Upper lobe of left lung (tissue), 6 donors: ENCODE measurements at regions not wholly inside any gene's neighbourhood (a gene's known extent, or its start where the extent isn't known, plus 50 kb on each side); places are given as distances from the start of the nearest gene placed in this dataset.

Source experiments
- ATAC-seq, 2 donors: fragments of 200-7000 bp; cut with Tn5 transposase; one replicate each; pipeline ENCODE4 v1.9.1; 2022; ENCODE audit warnings: mild to moderate bottlenecking in 2 of 2, moderate library complexity in 2 of 2; ENCODE audit not compliant: low FRiP score in 2 of 2
- DNase-seq, 2 donors: peaks; one replicate each; pipeline ENCODE4 v3.0.0-alpha.2; 2019 to 2020
- H3K27ac ChIP-seq, 4 donors: fragments of 200-600 bp; sonication (generic); one replicate each; pipeline ENCODE4 v1.5.1; 2016 to 2019
- H3K27me3 ChIP-seq, 4 donors: fragments of 200-600 bp; sonication (generic); one replicate each; pipeline ENCODE4 v1.5.1; 2017 to 2019
- H3K36me3 ChIP-seq, 4 donors: fragments of 200-600 bp; sonication (generic); one replicate each; pipeline ENCODE4 v1.5.1; 2016 to 2019
- H3K4me1 ChIP-seq, 4 donors: fragments of 200-600 bp; sonication (generic); one replicate each; pipeline ENCODE4 v1.5.1; 2018 to 2019
- H3K4me3 ChIP-seq, 4 donors: fragments of 200-600 bp; sonication (generic); one replicate each; pipeline ENCODE4 v1.5.1; 2017 to 2019; ENCODE audit warnings: mild to moderate bottlenecking in 2 of 4, moderate library complexity in 1 of 4
- H3K9me3 ChIP-seq, 4 donors: fragments of 200-600 bp; sonication (generic); one replicate each; pipeline ENCODE4 v1.5.1; 2018 to 2019
- EP300 ChIP-seq, 4 donors: sonication (generic); formaldehyde crosslinking; IDR thresholded peaks; one replicate each; pipeline ENCODE4 v1.5.1; 2017; ENCODE audit warnings: antibody characterized with exemption in 4 of 4, control low read depth in 2 of 4
- POLR2A ChIP-seq, 4 donors: fragments of 450-650 bp; IDR thresholded peaks; one replicate each; pipeline ENCODE4 v1.5.1; 2016 to 2017; ENCODE audit warnings: antibody characterized with exemption in 4 of 4, mild to moderate bottlenecking in 2 of 4
- POLR2AphosphoS5 ChIP-seq, 2 donors: sonication (generic); formaldehyde crosslinking; IDR thresholded peaks; one replicate each; pipeline ENCODE4 v1.5.1; 2017; ENCODE audit warnings: antibody characterized with exemption in 2 of 2
- WGBS, 2 donors: methylation state at CpG; one replicate each; pipeline ENCODE4 v1.1.5; 2017 to 2018; 5-methylcytosine and 5-hydroxymethylcytosine counted together
- TF ChIP-seq, protein P1 (sequence below), 6 experiments: fragments of 450-650 bp in 4 of 6; fragments of 200-600 bp in 2 of 6; sonication (generic) in 2 of 6; IDR thresholded peaks; one replicate each; pipeline ENCODE4 v1.5.1; 2016 to 2019; ENCODE audit warnings: antibody characterized with exemption in 6 of 6
- donor health status: DM: no; HTN: no; CAD: no; lungs with moderate emphysema.
- donor health status: DM: no; HTN: yes; CAD: no; lungs with severe emphysema.

DNA sequence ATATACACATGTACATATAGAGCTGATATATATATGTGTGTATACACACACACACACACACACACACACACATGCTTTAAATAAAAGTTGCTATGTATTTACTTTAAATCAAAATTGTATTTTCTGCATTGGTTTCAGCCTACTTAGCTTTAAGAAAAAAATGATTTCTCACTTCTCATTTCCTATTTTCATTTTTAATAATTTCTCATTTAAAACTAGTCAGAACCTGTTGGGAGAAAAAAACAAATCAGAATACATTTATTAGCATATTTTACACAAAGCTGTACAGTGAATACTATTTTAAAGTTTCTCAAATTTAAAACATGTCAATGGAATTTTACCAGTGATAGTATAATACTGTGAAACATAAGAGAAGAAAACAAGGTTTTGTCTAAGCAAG lies 681.8 kb downstream of the CENPC start:
- DNase-seq = no peak
- no peak for TF ChIP-seq POLR2A (IDR thresholded peaks at IDR 0.05)
- TF ChIP-seq EP300 (IDR thresholded peaks at IDR 0.05) = no peak
- TF ChIP-seq, protein P1, sequence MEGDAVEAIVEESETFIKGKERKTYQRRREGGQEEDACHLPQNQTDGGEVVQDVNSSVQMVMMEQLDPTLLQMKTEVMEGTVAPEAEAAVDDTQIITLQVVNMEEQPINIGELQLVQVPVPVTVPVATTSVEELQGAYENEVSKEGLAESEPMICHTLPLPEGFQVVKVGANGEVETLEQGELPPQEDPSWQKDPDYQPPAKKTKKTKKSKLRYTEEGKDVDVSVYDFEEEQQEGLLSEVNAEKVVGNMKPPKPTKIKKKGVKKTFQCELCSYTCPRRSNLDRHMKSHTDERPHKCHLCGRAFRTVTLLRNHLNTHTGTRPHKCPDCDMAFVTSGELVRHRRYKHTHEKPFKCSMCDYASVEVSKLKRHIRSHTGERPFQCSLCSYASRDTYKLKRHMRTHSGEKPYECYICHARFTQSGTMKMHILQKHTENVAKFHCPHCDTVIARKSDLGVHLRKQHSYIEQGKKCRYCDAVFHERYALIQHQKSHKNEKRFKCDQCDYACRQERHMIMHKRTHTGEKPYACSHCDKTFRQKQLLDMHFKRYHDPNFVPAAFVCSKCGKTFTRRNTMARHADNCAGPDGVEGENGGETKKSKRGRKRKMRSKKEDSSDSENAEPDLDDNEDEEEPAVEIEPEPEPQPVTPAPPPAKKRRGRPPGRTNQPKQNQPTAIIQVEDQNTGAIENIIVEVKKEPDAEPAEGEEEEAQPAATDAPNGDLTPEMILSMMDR (IDR thresholded peaks at IDR 0.05) = no peak
- TF ChIP-seq POLR2AphosphoS5 (IDR thresholded peaks at IDR 0.05) = no peak

DNA sequence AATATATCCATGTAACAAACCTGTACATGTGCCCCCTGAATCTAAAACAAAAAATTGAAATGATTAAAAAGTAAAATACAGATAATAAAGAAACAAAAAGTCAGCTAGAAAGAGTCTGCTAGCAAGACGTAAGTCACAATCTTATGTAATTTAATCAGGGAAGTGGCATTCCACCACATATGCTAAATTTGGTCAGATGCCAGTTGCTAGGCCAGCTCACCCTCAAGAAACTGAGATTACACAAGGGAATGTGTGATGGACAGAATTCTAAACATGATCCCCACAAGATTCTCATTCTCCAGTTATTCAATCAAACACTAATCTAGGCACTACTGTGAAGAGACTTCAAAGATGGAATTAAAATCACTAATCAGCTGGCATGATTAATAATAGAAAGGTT lies 689.3 kb downstream of the CENPC start:
- no peak for DNase-seq

More for the DNA sequence above, 681.8 kb downstream of the CENPC start:
- Histone ChIP-seq H3K36me3 (no peaks in the 10 kb centered on the region), H3K4me1 (no peaks in the 10 kb centered on the region), H3K27me3 (no peaks in the 10 kb centered on the region), H3K9me3 (no peaks in the 10 kb centered on the region), H3K4me3 (no peak overlapping the region), H3K27ac (no peak overlapping the region)
- ATAC-seq = no peak

DNA sequence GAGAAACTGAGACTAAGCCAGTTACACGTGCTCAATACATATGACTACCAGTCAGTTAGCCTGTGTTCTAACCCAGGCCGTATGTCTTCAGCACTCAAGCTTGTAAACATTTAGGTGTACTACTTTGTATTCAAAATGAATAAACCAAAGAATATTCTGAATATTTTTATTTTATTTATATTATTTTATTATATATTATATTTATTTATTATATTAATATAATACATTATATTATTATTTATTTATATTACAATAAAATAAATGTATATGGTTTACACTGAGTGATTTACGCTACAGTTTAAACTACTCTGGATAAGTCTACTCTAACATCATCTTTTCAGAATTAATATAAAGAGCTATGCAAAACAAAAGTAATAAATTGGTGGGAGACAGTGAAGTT lies 691.5 kb downstream of the CENPC start:
- Histone ChIP-seq H3K27me3 (no peaks in the 10 kb centered on the region), H3K36me3 (no peaks in the 10 kb centered on the region), H3K4me3 (no peak overlapping the region), H3K4me1 (no peaks in the 10 kb centered on the region), H3K27ac (no peak overlapping the region), H3K9me3 (no peaks in the 10 kb centered on the region)
- ATAC-seq (no peak), DNase-seq (no peak)
- WGBS, 2 donors = 91 to 92% methylated on average over 3 of the region's 3 CpGs
- TF ChIP-seq, protein P1 (IDR thresholded peaks at IDR 0.05) = no peak
- TF ChIP-seq EP300 (IDR thresholded peaks at IDR 0.05) (no peak), POLR2AphosphoS5 (IDR thresholded peaks at IDR 0.05) (no peak), POLR2A (IDR thresholded peaks at IDR 0.05) (no peak)

More for the DNA sequence above, 689.3 kb downstream of the CENPC start:
- Histone ChIP-seq H3K36me3 (no peaks in the 10 kb centered on the region), H3K4me3 (no peak overlapping the region), H3K27ac (no peak overlapping the region), H3K9me3 (no peaks in the 10 kb centered on the region), H3K4me1 (no peaks in the 10 kb centered on the region), H3K27me3 (no peaks in the 10 kb centered on the region)
- WGBS, 2 donors = 51 to 60% methylated on average over 1 of the region's 1 CpG
- ATAC-seq = no peak
- TF ChIP-seq POLR2AphosphoS5 (IDR thresholded peaks at IDR 0.05) = no peak
- TF ChIP-seq POLR2A (IDR thresholded peaks at IDR 0.05) = no peak
- TF ChIP-seq, protein P1 (IDR thresholded peaks at IDR 0.05) = no peak
- TF ChIP-seq EP300 (IDR thresholded peaks at IDR 0.05) = no peak

DNA sequence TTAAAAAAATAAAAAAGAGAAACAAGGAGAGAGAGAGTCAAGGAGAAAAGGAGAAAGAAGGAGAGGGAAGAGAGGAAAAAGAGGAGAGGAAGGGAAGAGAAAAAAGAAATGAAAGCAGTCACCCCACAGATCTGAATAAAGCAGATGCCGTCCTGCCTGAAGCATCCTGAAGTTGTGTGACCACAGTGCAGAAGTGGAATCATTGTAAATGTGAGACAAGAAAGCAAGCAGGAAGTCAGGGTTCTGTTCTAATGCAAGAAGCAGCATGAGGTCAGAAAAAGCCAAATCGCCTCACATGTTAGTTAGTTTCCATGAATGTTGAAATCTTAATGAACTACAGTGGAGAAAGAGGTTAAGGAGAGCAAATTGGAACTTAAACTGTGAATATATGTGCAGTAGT lies 692.5 kb downstream of the CENPC start:
- Histone ChIP-seq H3K27me3 (no peaks in the 10 kb centered on the region), H3K4me1 (no peaks in the 10 kb centered on the region), H3K9me3 (no peaks in the 10 kb centered on the region), H3K27ac (no peak overlapping the region), H3K36me3 (no peaks in the 10 kb centered on the region), H3K4me3 (no peak overlapping the region)
- DNase-seq (no peak), ATAC-seq (no peak)
- TF ChIP-seq, protein P1 (IDR thresholded peaks at IDR 0.05) = no peak
- TF ChIP-seq EP300 (IDR thresholded peaks at IDR 0.05) (no peak), POLR2AphosphoS5 (IDR thresholded peaks at IDR 0.05) (no peak)
- 49% methylated on average over 2 of the region's 2 CpGs for WGBS, 2 donors

DNA sequence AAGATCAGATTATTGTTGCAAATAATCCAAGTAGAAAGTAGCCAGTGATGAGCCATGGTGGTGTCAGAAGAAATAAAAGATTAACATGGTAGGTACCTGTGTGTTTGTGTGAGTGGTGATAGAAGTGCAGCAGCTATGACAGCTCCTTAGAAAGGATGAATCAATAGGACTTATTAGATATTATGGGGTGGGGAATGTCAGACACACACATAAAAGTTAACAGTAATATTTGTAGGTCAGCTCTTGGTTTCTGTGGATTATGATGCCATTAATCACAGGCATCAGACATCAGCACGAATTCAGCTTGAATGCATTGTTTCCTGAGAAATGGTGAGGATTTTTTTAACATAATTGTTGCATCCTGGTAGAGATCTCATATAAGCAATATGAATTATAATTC lies 695.7 kb downstream of the CENPC start:
- Histone ChIP-seq H3K9me3 (no peaks in the 10 kb centered on the region), H3K4me3 (no peak overlapping the region), H3K36me3 (no peaks in the 10 kb centered on the region), H3K27me3 (no peaks in the 10 kb centered on the region), H3K27ac (no peak overlapping the region), H3K4me1 (no peaks in the 10 kb centered on the region)
- WGBS, 2 donors = 11 to 14% methylated on average over 1 of the region's 1 CpG
- no peak for TF ChIP-seq EP300 (IDR thresholded peaks at IDR 0.05)
- no peak for TF ChIP-seq POLR2AphosphoS5 (IDR thresholded peaks at IDR 0.05)
- no peak for TF ChIP-seq POLR2A (IDR thresholded peaks at IDR 0.05)
- TF ChIP-seq, protein P1 (IDR thresholded peaks at IDR 0.05) = no peak
- no peak for DNase-seq
- no peak for ATAC-seq
